Peyer's patch (tissue), 4 donors: ENCODE measurements at regions not wholly inside any gene's neighbourhood (a gene's known extent, or its start where the extent isn't known, plus 50 kb on each side); places are given as distances from the start of the nearest gene placed in this dataset.

Experiments used
- CTCF ChIP-seq, 6 experiments: fragments of 450-650 bp in 4 of 6; fragments of 200-600 bp in 2 of 6; sonication (generic) in 1 of 6; IDR thresholded peaks; one replicate each; pipeline ENCODE4 v1.5.1; 2017 to 2019; ENCODE audit warnings: antibody characterized with exemption in 6 of 6, mild to moderate bottlenecking in 3 of 6, moderate library complexity in 1 of 6
- POLR2A ChIP-seq, 2 donors: fragments of 450-650 bp; IDR thresholded peaks; one replicate each; pipeline ENCODE4 v1.5.1; 2017; ENCODE audit warnings: antibody characterized with exemption in 2 of 2, mild to moderate bottlenecking in 2 of 2, moderate library complexity in 2 of 2

- TF ChIP-seq CTCF (IDR thresholded peaks at IDR 0.05), result no peak
- TF ChIP-seq POLR2A (IDR thresholded peaks at IDR 0.05), result no peak
Observed at GRCh38 chr1:184146202-184146601, 94.7 kb downstream of the TSEN15 start.
